Omental fat pad (tissue), 3 donors: ENCODE measurements at regions not wholly inside any gene's neighbourhood (a gene's known extent, or its start where the extent isn't known, plus 50 kb on each side); places are given as distances from the start of the nearest gene placed in this dataset.

Experiments
- ATAC-seq: fragments of 150-250 bp; one replicate; pipeline ENCODE4 v1.9.1; 2016; ENCODE audit warnings: mild to moderate bottlenecking, moderate library complexity; ENCODE audit not compliant: low FRiP score
- DNase-seq: peaks from one replicate; pipeline ENCODE4 v3.0.0-alpha.2; 2019; ENCODE audit warnings: low spot score
- CTCF ChIP-seq, 3 donors: fragments of 450-650 bp; IDR thresholded peaks; one replicate each; pipeline ENCODE4 v1.5.1; 2016 to 2017; ENCODE audit warnings: antibody characterized with exemption in 3 of 3, mild to moderate bottlenecking in 3 of 3, moderate library complexity in 2 of 3

GRCh38 chr7:33730958-33731357 lies 174.4 kb upstream of the BMPER start:
- ATAC-seq (no peak), DNase-seq (no peak)
- no peak for TF ChIP-seq CTCF (IDR thresholded peaks at IDR 0.05)

- ATAC-seq: no peak
- DNase-seq: no peak
- no peak for TF ChIP-seq CTCF (IDR thresholded peaks at IDR 0.05)
Measured at GRCh38 chr7:33731912-33732311, 173.4 kb upstream of the BMPER start.

- TF ChIP-seq CTCF (IDR thresholded peaks at IDR 0.05): no peak
- no peak for ATAC-seq
Measured at GRCh38 chr7:33732462-33732861, 172.9 kb upstream of the BMPER start.

GRCh38 chr7:33733870-33734650 lies 171.3 kb upstream of the BMPER start:
- ATAC-seq (no peak), DNase-seq (no peak)

More at GRCh38 chr7:33732462-33732861, 172.9 kb upstream of the BMPER start:
- no peak for DNase-seq

GRCh38 chr7:33735403-33735802 lies 169.9 kb upstream of the BMPER start:
- no peak for TF ChIP-seq CTCF (IDR thresholded peaks at IDR 0.05)
- DNase-seq (no peak), ATAC-seq (no peak)

More at GRCh38 chr7:33733870-33734650, 171.3 kb upstream of the BMPER start:
- TF ChIP-seq CTCF (IDR thresholded peaks at IDR 0.05): no peak

GRCh38 chr7:33736521-33737221 lies 168.7 kb upstream of the BMPER start:
- no peak for DNase-seq
- TF ChIP-seq CTCF (IDR thresholded peaks at IDR 0.05): no peak
- no peak for ATAC-seq
